Esophagus squamous epithelium (tissue), 4 donors: ENCODE measurements at regions not wholly inside any gene's neighbourhood (a gene's known extent, or its start where the extent isn't known, plus 50 kb on each side); places are given as distances from the start of the nearest gene placed in this dataset.

ENCODE experiments used
- POLR2A ChIP-seq, 4 donors: fragments of 450-650 bp; IDR thresholded peaks; one replicate each; pipeline ENCODE4 v1.6.1; 2017; ENCODE audit warnings: antibody characterized with exemption in 4 of 4, mild to moderate bottlenecking in 4 of 4, moderate library complexity in 3 of 4
- TF ChIP-seq, protein P1 (sequence below), 6 experiments: fragments of 450-650 bp in 4 of 6; fragments of 200-600 bp in 2 of 6; sonication (generic) in 2 of 6; IDR thresholded peaks; one replicate each; pipeline ENCODE4 v1.5.1; 2016 to 2019; ENCODE audit warnings: antibody characterized with exemption in 6 of 6, mild to moderate bottlenecking in 4 of 6, moderate library complexity in 4 of 6

DNA sequence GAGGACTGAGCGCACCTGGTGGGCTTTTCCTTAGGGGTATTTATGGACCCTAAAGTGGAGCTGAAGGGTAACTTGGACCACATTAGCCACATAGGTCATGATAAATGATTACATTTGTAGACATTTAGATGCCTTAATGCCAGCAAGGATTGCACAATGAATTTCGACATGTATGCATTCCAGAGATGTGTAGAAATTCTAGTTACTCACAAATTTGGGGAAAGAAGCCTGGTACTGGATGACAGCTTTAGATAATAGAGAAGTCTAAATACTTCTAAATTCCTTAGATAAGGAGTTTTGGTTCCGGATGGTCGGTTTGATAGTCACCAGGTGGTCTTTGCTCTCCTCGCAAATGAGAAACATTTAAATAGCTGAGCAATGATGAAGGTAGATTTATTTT, 609.5 kb upstream of the PRKX start:
- TF ChIP-seq, protein P1, sequence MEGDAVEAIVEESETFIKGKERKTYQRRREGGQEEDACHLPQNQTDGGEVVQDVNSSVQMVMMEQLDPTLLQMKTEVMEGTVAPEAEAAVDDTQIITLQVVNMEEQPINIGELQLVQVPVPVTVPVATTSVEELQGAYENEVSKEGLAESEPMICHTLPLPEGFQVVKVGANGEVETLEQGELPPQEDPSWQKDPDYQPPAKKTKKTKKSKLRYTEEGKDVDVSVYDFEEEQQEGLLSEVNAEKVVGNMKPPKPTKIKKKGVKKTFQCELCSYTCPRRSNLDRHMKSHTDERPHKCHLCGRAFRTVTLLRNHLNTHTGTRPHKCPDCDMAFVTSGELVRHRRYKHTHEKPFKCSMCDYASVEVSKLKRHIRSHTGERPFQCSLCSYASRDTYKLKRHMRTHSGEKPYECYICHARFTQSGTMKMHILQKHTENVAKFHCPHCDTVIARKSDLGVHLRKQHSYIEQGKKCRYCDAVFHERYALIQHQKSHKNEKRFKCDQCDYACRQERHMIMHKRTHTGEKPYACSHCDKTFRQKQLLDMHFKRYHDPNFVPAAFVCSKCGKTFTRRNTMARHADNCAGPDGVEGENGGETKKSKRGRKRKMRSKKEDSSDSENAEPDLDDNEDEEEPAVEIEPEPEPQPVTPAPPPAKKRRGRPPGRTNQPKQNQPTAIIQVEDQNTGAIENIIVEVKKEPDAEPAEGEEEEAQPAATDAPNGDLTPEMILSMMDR (IDR thresholded peaks at IDR 0.05): no peak
- no peak for TF ChIP-seq POLR2A (IDR thresholded peaks at IDR 0.05)
